ENCODE measurements at regions not wholly inside any gene's neighbourhood (a gene's known extent, or its start where the extent isn't known, plus 50 kb on each side); places are given as distances from the start of the nearest gene placed in this dataset.
"Not testable (repeated sequence)": the region's sequence is repeated elsewhere in the genome, so short reads cannot be mapped to it uniquely, and the experiment has no call there.

GRCh38 chr14:40219032-40219431 is 786.8 kb upstream of the FBXO33 start:
- no peak for DNase-seq

GRCh38 chr14:40218282-40218941 is 786.2 kb upstream of the FBXO33 start:
- DNase-seq, result no peak

GRCh38 chr14:40216976-40217375 is 784.7 kb upstream of the FBXO33 start:
- no peak for DNase-seq

- DNase-seq, result not testable (repeated sequence)
Measured at GRCh38 chr14:40216408-40216807, 784.2 kb upstream of the FBXO33 start.

- DNase-seq, result no peak
Measured at GRCh38 chr14:40213701-40214100, 781.5 kb upstream of the FBXO33 start.

- no peak for DNase-seq
Measured at GRCh38 chr14:40204441-40205175, 772.4 kb upstream of the FBXO33 start.

- no peak for DNase-seq
Measured at GRCh38 chr14:40199101-40199500, 766.9 kb upstream of the FBXO33 start.

GRCh38 chr14:40197344-40197743 is 765.1 kb upstream of the FBXO33 start:
- no peak for DNase-seq

GRCh38 chr14:40188006-40188405 is 755.8 kb upstream of the FBXO33 start:
- peak; percentile 1 for DNase-seq

- DNase-seq, result no peak
Measured at GRCh38 chr14:40164083-40164482, 731.9 kb upstream of the FBXO33 start.

- DNase-seq, result no peak
Measured at GRCh38 chr14:40139657-40140056, 707.4 kb upstream of the FBXO33 start.

GRCh38 chr14:40133463-40133862 is 701.2 kb upstream of the FBXO33 start:
- DNase-seq, result no peak

- DNase-seq, result no peak
Measured at GRCh38 chr14:40129159-40129558, 696.9 kb upstream of the FBXO33 start.

- DNase-seq, result no peak
Measured at GRCh38 chr14:40123816-40124215, 691.6 kb upstream of the FBXO33 start.

- no peak for DNase-seq
Measured at GRCh38 chr14:40122968-40123648, 690.9 kb upstream of the FBXO33 start.

GRCh38 chr14:40119765-40120164 is 687.5 kb upstream of the FBXO33 start:
- DNase-seq, result no peak

- no peak for DNase-seq
Measured at GRCh38 chr14:40119321-40119720, 687.1 kb upstream of the FBXO33 start.

- DNase-seq, result no peak
Measured at GRCh38 chr14:40115583-40115982, 683.4 kb upstream of the FBXO33 start.

- DNase-seq, result no peak
Measured at GRCh38 chr14:40113671-40114070, 681.4 kb upstream of the FBXO33 start.

- no peak for DNase-seq
Measured at GRCh38 chr14:40100544-40101196, 668.4 kb upstream of the FBXO33 start.

- no peak for DNase-seq
Measured at GRCh38 chr14:40099316-40099715, 667.1 kb upstream of the FBXO33 start.

GRCh38 chr14:40098468-40098867 is 666.2 kb upstream of the FBXO33 start:
- no peak for DNase-seq

GRCh38 chr14:40096968-40097367 is 664.7 kb upstream of the FBXO33 start:
- no peak for DNase-seq

GRCh38 chr14:40093800-40094199 is 661.6 kb upstream of the FBXO33 start:
- DNase-seq, result no peak
